ENCODE measurements at regions not wholly inside any gene's neighbourhood (a gene's known extent, or its start where the extent isn't known, plus 50 kb on each side); places are given as distances from the start of the nearest gene placed in this dataset.

- DNase-seq, result no peak
Measured at GRCh38 chr11:112765337-112765736, 195.9 kb upstream of the NCAM1 start.

- no peak for DNase-seq
Measured at GRCh38 chr11:112769170-112769569, 192.1 kb upstream of the NCAM1 start.

- DNase-seq, result no peak
Measured at GRCh38 chr11:112769584-112769983, 191.6 kb upstream of the NCAM1 start.

- no peak for DNase-seq
Measured at GRCh38 chr11:112770033-112770432, 191.2 kb upstream of the NCAM1 start.

- DNase-seq, result no peak
Measured at GRCh38 chr11:112770487-112770886, 190.7 kb upstream of the NCAM1 start.

GRCh38 chr11:112771851-112772250 is 189.4 kb upstream of the NCAM1 start:
- DNase-seq, result no peak

- no peak for DNase-seq
Measured at GRCh38 chr11:112773264-112773663, 188.0 kb upstream of the NCAM1 start.

DNA sequence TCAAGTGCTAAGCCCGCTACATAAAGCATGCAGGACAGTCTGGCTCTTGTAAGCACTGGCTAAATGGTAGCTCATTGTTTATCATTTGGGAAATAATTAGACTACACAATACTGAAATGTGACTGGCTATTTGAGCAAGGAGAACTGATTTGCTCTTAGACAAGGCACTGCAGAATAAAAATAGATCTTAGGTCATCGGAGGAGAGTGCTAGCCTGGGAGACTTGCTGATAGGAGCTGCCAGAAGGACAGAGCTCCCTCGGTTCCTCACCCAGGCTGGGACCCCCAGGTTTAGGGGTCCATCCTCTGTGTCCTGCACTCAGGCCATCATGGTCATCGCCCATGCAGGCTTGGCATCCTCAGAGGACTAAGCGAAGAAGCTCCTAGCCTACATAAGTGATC is 184.4 kb upstream of the NCAM1 start:
- no peak for DNase-seq

DNA sequence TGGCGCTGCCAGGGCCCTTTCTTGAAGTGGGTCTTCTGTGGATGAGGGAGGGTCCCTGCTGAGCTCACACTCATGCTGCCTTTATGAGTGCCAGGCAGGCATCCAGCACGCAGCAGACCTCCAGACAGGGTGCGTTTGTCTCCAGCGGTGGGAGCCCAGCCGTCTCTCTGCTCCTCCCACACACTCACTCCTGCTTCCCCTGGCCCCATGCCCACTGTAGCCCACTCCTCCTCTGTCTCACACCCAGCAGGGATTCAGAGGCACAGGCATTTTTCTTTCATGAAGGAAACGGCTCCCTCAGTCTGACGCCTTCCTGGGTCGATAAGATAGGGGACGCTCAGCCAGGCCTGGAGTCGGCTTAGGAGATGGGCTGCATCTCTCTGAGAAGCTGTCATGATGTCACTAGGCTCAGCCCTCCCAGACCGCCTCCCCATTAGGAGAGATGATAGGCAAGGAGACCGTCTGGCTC is 183.9 kb upstream of the NCAM1 start:
- peak; percentile 23 to 60 for DNase-seq

- DNase-seq, result peak in 1 of 2 experiments; percentile 47
Measured at GRCh38 chr11:112778091-112778876, 182.9 kb upstream of the NCAM1 start.

GRCh38 chr11:112778877-112779266 is 182.3 kb upstream of the NCAM1 start:
- DNase-seq, result no peak

DNA sequence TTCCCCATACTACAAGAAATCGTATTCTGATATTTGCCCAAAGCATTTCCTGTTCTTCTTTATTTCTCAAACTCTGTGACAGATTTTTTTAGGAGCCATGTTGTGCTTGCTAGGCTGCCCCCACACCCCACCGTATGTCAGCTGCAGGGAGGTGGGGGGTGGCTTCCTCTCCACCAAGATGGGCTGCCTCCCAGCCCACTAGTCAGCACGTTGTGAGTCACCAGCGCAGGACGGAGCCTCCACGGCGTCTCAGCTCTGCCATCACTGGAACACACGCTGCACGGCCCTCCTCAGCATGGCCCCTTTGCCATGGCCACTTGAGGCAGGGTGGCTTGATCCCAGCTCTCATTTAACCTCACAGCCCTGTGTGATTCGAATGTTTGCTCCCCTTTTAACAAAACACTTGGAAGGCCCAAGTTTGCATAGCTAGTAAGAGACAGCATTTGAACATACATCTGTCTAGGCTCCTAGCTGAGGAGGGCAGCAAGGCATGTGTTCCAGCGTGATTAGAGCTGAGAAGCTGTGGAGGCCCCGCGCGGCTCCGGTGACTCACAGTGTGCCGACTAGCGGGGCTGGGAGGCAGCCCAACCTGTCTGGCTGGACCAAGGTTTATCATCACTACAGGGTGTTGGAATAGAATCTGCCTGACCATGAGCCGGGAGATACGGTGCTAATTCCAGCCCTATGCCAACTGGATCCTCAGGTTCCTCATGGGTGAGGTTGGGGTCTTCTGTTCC is 180.7 kb upstream of the NCAM1 start:
- DNase-seq, result peak; percentile 62 to 76

GRCh38 chr11:112783945-112784322 is 177.3 kb upstream of the NCAM1 start:
- no peak for DNase-seq

GRCh38 chr11:112784323-112785073 is 176.7 kb upstream of the NCAM1 start:
- peak in 1 of 2 experiments; percentile 65 for DNase-seq

GRCh38 chr11:112785149-112785548 is 176.1 kb upstream of the NCAM1 start:
- DNase-seq, result no peak

GRCh38 chr11:112785719-112786118 is 175.5 kb upstream of the NCAM1 start:
- peak in 1 of 2 experiments; percentile 41 for DNase-seq

DNA sequence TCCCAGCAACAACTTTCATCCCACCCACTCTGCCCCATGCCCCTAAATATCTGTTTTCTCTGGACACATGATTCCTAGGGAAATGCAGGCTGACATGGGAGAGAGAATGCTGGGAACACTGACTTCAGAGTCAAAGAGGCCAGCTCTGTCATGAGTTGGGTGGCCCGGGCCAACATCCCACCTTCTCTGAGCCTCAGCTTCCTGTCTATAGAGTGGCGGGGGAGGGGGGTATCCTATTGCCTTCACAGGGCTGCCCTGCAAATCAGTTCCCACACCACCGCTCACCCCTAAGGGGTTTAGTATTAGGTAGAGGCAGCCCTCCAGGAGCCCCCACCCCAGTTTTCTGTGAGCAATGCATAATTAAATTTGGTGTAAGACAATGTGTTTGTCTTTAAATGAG is 175.0 kb upstream of the NCAM1 start:
- DNase-seq, result no peak

GRCh38 chr11:112786886-112787530 is 174.2 kb upstream of the NCAM1 start:
- no peak for DNase-seq

DNA sequence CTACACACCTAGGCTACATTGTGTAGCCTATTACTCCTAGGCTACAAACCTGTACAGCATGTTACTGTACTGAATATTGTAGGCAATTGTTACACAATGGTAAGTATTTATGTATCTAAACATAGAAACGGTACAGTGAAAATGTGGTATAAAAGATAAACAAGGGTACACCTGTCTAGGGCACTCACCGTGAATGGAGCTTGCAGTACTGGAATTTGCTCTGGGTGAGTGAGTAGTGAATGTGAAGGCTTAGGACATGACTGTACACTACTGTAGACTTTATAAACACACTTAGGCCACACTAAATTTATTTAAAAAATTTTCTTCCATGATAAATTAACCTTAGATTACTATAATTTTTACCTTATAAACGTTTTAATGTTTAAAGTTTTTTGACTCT is 171.7 kb upstream of the NCAM1 start:
- no peak for DNase-seq

DNA sequence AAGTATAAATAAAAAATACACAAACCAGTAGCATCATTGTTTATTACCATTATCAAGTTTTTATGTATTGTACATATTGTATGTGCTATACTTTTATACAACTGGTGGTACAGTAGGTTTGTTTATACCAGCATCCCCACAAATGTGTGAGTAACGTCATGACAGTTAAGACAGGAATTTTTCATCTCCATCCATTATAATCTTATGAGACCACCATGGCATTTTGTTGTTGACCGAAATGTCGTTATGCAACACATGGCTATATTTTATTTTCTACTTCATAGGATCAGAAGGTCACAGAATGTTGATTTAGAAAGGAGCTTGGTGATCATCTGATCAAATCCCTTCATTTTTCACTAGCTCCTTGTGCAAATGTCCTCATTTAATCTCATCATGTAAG is 170.9 kb upstream of the NCAM1 start:
- no peak for DNase-seq

GRCh38 chr11:112792070-112792469 is 169.2 kb upstream of the NCAM1 start:
- DNase-seq, result no peak

GRCh38 chr11:112793416-112793815 is 167.8 kb upstream of the NCAM1 start:
- DNase-seq, result no peak

- no peak for DNase-seq
Measured at GRCh38 chr11:112794331-112794846, 166.8 kb upstream of the NCAM1 start.
